MM.1S (cell line): ENCODE measurements at regions not wholly inside any gene's neighbourhood (a gene's known extent, or its start where the extent isn't known, plus 50 kb on each side); places are given as distances from the start of the nearest gene placed in this dataset.

Source experiments
- CTCF ChIP-seq: fragments of 300-600 bp; sonication (generic); IDR thresholded peaks from 2 replicates; pipeline ENCODE4 v1.5.1; 2016; ENCODE audit warnings: antibody characterized with exemption, low read length, mixed read lengths
- EZH2 ChIP-seq: fragments of 300-600 bp; sonication (generic); optimal IDR thresholded peaks from 2 replicates; pipeline ENCODE3; 2017; ENCODE audit warnings: low read depth, mild to moderate bottlenecking, antibody characterized with exemption, low read length, mixed read lengths
- EZH2phosphoT487 ChIP-seq: fragments of 300-600 bp; sonication (generic); IDR thresholded peaks from 2 replicates; pipeline ENCODE4 v1.6.1; 2018; ENCODE audit warnings: antibody characterized with exemption, low read length

- TF ChIP-seq CTCF (no peak), EZH2 (no peak), EZH2phosphoT487 (no peak)
Measured at GRCh38 chr10:21368728-21369425, 156.6 kb downstream of the SKIDA1 start.
